Retinal pigment epithelial cell (primary cell): ENCODE measurements at regions not wholly inside any gene's neighbourhood (a gene's known extent, or its start where the extent isn't known, plus 50 kb on each side); places are given as distances from the start of the nearest gene placed in this dataset.

Experiments used
- DNase-seq: peaks from one replicate; pipeline ENCODE4 v3.0.0-alpha.2; 2010; ENCODE audit warnings: low read depth
- H3K4me3 ChIP-seq: 2 replicates; pipeline ENCODE4 v1.5.1; 2011; ENCODE audit warnings: mild to moderate bottlenecking, low read length, control low read depth, moderate library complexity
- CTCF ChIP-seq: conservative IDR thresholded peaks from 2 replicates; pipeline ENCODE4 v1.5.1; 2011; ENCODE audit warnings: low read depth, low read length, control low read depth, inconsistent platforms

- no peak overlapping the region for H3K4me3 ChIP-seq
- DNase-seq, result no peak
- no peak for TF ChIP-seq CTCF
Observed at GRCh38 chr7:67675971-67676370, 679.3 kb downstream of the TYW1 start.

GRCh38 chr7:67678419-67678818, 681.8 kb downstream of the TYW1 start:
- TF ChIP-seq CTCF, result no peak
- H3K4me3 ChIP-seq, result no peak overlapping the region
- DNase-seq, result no peak

GRCh38 chr7:67683628-67684027, 687.0 kb downstream of the TYW1 start:
- TF ChIP-seq CTCF, result no peak
- DNase-seq, result no peak
- H3K4me3 ChIP-seq, result no peak overlapping the region

- DNase-seq, result no peak
- H3K4me3 ChIP-seq, result no peak overlapping the region
- no peak for TF ChIP-seq CTCF
Observed at GRCh38 chr7:67690700-67691099, 694.1 kb downstream of the TYW1 start.

GRCh38 chr7:67692425-67692824, 695.8 kb downstream of the TYW1 start:
- no peak for DNase-seq
- H3K4me3 ChIP-seq, result no peak overlapping the region
- no peak for TF ChIP-seq CTCF

- no peak for TF ChIP-seq CTCF
- DNase-seq, result no peak
- no peak overlapping the region for H3K4me3 ChIP-seq
Observed at GRCh38 chr7:67696124-67696523, 699.5 kb downstream of the TYW1 start.

- TF ChIP-seq CTCF, result no peak
- no peak for DNase-seq
Observed at GRCh38 chr7:67696878-67697277, 700.2 kb downstream of the TYW1 start.

More at GRCh38 chr7:67696878-67697277, 700.2 kb downstream of the TYW1 start:
- no peak overlapping the region for H3K4me3 ChIP-seq
